RWPE2 (cell line): ENCODE measurements at regions not wholly inside any gene's neighbourhood (a gene's known extent, or its start where the extent isn't known, plus 50 kb on each side); places are given as distances from the start of the nearest gene placed in this dataset.

Experiments
- ATAC-seq: fragments of 200-7000 bp; cut with Tn5 transposase; 3 replicates; pipeline ENCODE4 v1.9.1; 2021; ENCODE audit warnings: low read depth
- DNase-seq: peaks from one replicate; pipeline ENCODE4 v3.0.0-alpha.2; 2020; ENCODE audit warnings: low spot score
- H3K27ac ChIP-seq: fragments of 450-650 bp; 2 replicates; pipeline ENCODE4 v1.5.1; 2017; ENCODE audit warnings: mild to moderate bottlenecking; ENCODE audit not compliant: poor library complexity, severe bottlenecking
- H3K27me3 ChIP-seq: fragments of 250-450 bp; sonication (Bioruptor Pico); 2 replicates; pipeline ENCODE4 v1.5.1; 2021; ENCODE audit warnings: mild to moderate bottlenecking, moderate library complexity; ENCODE audit not compliant: insufficient read depth, poor library complexity, severe bottlenecking
- H3K36me3 ChIP-seq: fragments of 250-450 bp; sonication (Bioruptor Pico); 2 replicates; pipeline ENCODE4 v1.5.1; 2020; ENCODE audit warnings: low read depth, mild to moderate bottlenecking, moderate library complexity
- H3K4me1 ChIP-seq: fragments of 250-450 bp; sonication (Bioruptor Pico); 2 replicates; pipeline ENCODE4 v1.5.1; 2021; ENCODE audit warnings: mild to moderate bottlenecking, moderate library complexity; ENCODE audit not compliant: insufficient read depth, poor library complexity, severe bottlenecking
- H3K4me3 ChIP-seq: fragments of 250-450 bp; sonication (Bioruptor Pico); 2 replicates; pipeline ENCODE4 v1.5.1; 2021; ENCODE audit warnings: mild to moderate bottlenecking, moderate library complexity; ENCODE audit not compliant: severe bottlenecking
- H3K9me3 ChIP-seq: fragments of 250-450 bp; sonication (Bioruptor Pico); 2 replicates; pipeline ENCODE4 v1.5.1; 2021; ENCODE audit warnings: mild to moderate bottlenecking, moderate library complexity; ENCODE audit not compliant: severe bottlenecking
- TF ChIP-seq, protein P1 (sequence below): fragments of 450-650 bp; IDR thresholded peaks from one replicate; pipeline ENCODE4 v1.5.1; 2017; ENCODE audit warnings: mild to moderate bottlenecking, moderate library complexity; ENCODE audit not compliant: poor library complexity, severe bottlenecking

DNA sequence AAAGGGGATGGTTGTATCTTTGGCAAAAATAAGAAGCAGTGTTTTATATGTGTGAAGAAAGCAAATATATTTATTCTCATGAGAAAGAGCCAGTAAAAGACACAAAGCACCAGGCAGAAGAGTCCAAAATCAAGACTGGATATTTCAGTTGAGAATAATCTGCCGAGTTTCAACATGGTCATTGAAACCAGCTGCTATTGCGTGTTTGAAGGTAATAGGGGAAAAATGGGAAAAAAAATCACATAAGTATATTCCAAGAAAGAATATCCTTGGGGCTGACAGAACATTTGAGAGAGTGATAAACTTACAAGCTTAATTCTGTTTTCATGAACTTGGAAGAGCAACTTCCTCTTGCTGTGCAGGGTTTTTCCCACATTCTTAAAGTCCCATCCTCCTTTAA, 79.9 kb downstream of the ISOC1 start:
- Histone ChIP-seq H3K4me3 (no peak overlapping the region), H3K36me3 (no peaks in the 10 kb centered on the region), H3K27ac (no peak overlapping the region), H3K27me3 (no peaks in the 10 kb centered on the region), H3K4me1 (no peaks in the 10 kb centered on the region), H3K9me3 (no peaks in the 10 kb centered on the region)
- DNase-seq (no peak), ATAC-seq (no peak)
- TF ChIP-seq, protein P1, sequence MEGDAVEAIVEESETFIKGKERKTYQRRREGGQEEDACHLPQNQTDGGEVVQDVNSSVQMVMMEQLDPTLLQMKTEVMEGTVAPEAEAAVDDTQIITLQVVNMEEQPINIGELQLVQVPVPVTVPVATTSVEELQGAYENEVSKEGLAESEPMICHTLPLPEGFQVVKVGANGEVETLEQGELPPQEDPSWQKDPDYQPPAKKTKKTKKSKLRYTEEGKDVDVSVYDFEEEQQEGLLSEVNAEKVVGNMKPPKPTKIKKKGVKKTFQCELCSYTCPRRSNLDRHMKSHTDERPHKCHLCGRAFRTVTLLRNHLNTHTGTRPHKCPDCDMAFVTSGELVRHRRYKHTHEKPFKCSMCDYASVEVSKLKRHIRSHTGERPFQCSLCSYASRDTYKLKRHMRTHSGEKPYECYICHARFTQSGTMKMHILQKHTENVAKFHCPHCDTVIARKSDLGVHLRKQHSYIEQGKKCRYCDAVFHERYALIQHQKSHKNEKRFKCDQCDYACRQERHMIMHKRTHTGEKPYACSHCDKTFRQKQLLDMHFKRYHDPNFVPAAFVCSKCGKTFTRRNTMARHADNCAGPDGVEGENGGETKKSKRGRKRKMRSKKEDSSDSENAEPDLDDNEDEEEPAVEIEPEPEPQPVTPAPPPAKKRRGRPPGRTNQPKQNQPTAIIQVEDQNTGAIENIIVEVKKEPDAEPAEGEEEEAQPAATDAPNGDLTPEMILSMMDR, result no peak

DNA sequence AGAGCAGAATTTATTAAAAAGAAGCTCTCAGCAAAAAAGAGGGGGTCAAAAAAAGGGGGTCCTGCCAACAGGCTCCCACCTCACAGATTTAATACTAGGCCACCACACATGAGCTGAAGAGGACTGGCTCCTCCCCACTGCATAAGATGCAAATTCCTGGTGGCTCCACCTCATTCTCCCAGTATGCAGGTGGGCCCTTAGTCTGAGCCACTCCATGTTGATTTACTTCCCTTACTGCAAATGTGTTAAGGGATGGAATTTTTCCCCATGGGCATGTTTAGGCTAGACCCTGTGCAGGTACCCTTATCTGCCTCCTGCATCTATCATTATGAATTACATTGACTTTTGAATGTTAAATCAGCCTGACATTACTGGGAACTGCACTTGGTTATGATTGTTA, 82.9 kb downstream of the ISOC1 start:
- H3K9me3 ChIP-seq, result no peaks in the 10 kb centered on the region
- no peaks in the 10 kb centered on the region for H3K4me1 ChIP-seq
- H3K4me3 ChIP-seq, result no peak overlapping the region
- H3K36me3 ChIP-seq, result no peaks in the 10 kb centered on the region
- DNase-seq (no peak), ATAC-seq (peak; percentile 40; the same call in 2 of the 3 replicates)
- TF ChIP-seq, protein P1, result no peak
- H3K27ac ChIP-seq, result no peak overlapping the region
- H3K27me3 ChIP-seq, result no peaks in the 10 kb centered on the region

DNA sequence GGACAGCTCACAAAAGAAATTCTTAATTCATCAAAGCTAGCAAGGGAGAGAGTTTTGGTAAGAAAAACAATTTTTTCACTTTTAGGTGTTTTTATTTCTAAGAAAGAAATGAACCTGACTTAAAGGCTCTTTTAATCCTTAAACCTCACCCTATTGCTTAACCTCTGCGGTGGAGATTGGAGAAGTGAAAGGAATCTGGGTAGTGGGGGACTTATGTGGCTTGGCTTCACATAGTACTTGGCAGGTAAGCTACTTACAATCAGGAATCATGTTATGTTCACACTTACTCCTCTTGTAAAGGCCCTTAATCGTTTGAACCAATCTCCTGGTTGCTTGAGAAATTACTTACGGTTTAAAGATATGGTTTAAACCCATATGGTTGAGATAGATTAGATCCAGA, 104.8 kb downstream of the ISOC1 start:
- Histone ChIP-seq H3K36me3 (no peaks in the 10 kb centered on the region), H3K27ac (no peak overlapping the region), H3K9me3 (no peaks in the 10 kb centered on the region), H3K27me3 (peaks cover 8% of the 10 kb centered on the region), H3K4me3 (no peak overlapping the region), H3K4me1 (no peaks in the 10 kb centered on the region)
- TF ChIP-seq, protein P1, result no peak
- ATAC-seq (no peak), DNase-seq (no peak)

DNA sequence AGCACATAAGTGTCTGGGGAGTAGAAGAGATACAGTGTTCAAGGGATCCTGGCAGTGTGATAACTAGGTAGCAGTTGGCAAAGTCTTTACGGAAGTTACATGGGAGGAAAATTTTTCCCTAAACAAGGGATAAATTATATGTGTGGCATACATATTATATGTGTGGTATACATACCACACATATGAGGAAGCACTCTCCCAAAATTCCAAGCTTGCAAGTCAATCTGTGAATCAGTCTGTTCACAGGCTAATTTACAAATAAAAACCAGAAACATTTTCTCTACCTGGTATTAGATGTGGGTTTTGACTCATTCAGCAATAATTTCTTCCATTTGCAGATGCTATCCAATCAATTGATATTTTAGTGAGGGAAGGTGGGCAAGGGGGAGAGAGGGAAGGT, 110.0 kb downstream of the ISOC1 start:
- peaks cover 3% of the 10 kb centered on the region for H3K27me3 ChIP-seq
- ATAC-seq (peak; percentile 51; the same call in 2 of the 3 replicates), DNase-seq (no peak)
- H3K4me1 ChIP-seq, result no peaks in the 10 kb centered on the region
- H3K27ac ChIP-seq, result no peak overlapping the region
- H3K4me3 ChIP-seq, result no peak overlapping the region
- TF ChIP-seq, protein P1, result no peak
- no peaks in the 10 kb centered on the region for H3K36me3 ChIP-seq
- no peaks in the 10 kb centered on the region for H3K9me3 ChIP-seq

DNA sequence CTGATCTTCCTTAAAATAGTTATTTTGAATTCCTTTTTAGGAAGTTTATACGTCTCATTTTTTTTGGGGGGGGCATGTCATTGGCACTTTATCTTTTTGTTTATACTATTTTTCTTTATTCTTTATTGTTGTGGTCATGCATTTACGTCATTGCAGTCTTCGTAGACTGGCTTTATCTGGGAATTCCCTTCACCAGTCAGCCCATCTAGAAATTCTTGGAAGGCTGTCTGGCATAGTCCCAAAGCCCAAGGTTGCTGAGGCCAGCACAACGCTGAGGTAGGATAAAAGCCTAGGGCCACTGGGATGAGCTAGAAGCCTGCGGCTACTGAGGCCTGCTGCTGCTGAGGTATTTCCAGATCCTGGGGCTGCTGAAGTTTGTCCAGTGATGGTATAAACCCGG, 121.5 kb downstream of the ISOC1 start:
- no peak overlapping the region for H3K4me3 ChIP-seq
- no peak for ATAC-seq
- no peaks in the 10 kb centered on the region for H3K9me3 ChIP-seq
- no peak overlapping the region for H3K27ac ChIP-seq
- no peaks in the 10 kb centered on the region for H3K4me1 ChIP-seq
- TF ChIP-seq, protein P1, result no peak
- no peak for DNase-seq
- no peaks in the 10 kb centered on the region for H3K36me3 ChIP-seq
- no peaks in the 10 kb centered on the region for H3K27me3 ChIP-seq
